ENCODE measurements at regions not wholly inside any gene's neighbourhood (a gene's known extent, or its start where the extent isn't known, plus 50 kb on each side); places are given as distances from the start of the nearest gene placed in this dataset.

- TF ChIP-seq CTCF (IDR thresholded peaks at IDR 0.05) (no peak), POLR2A (IDR thresholded peaks at IDR 0.05) (no peak)
Measured at GRCh38 chr2:180596453-180596852, 384.0 kb upstream of the UBE2E3 start.

Measured in lower leg skin (tissue), 3 donors.